Neural cell (in vitro differentiated cells): ENCODE measurements at regions not wholly inside any gene's neighbourhood (a gene's known extent, or its start where the extent isn't known, plus 50 kb on each side); places are given as distances from the start of the nearest gene placed in this dataset.

Experiments used
- CTCF ChIP-seq: fragments of 450-650 bp; IDR thresholded peaks from 2 replicates; pipeline ENCODE4 v1.5.1; 2014; ENCODE audit warnings: antibody characterized with exemption, mild to moderate bottlenecking, moderate library complexity; ENCODE audit not compliant: poor library complexity, severe bottlenecking
- EP300 ChIP-seq: fragments of 450-650 bp; conservative IDR thresholded peaks from 2 replicates; pipeline ENCODE4 v1.6.1; 2014; ENCODE audit warnings: antibody characterized with exemption, mild to moderate bottlenecking, moderate library complexity; ENCODE audit not compliant: poor library complexity, severe bottlenecking
- EZH2 ChIP-seq: fragments of 200-600, 300-800 bp; shearing (Covaris generic), sonication (generic); IDR thresholded peaks from 2 replicates; pipeline ENCODE4 v1.6.1; 2014; ENCODE audit warnings: antibody characterized with exemption, low read length, borderline replicate concordance, mild to moderate bottlenecking; ENCODE audit not compliant: insufficient read depth, poor library complexity, severe bottlenecking
- MXI1 ChIP-seq: fragments of 450-650 bp; conservative IDR thresholded peaks from 2 replicates; pipeline ENCODE4 v1.6.1; 2014; ENCODE audit warnings: antibody characterized with exemption, mild to moderate bottlenecking; ENCODE audit not compliant: poor library complexity, severe bottlenecking
- POLR2AphosphoS5 ChIP-seq: IDR thresholded peaks from 2 replicates; pipeline ENCODE4 v1.6.1; 2012
- REST ChIP-seq: IDR thresholded peaks from 2 replicates; pipeline ENCODE4 v1.6.1; 2012; ENCODE audit warnings: borderline replicate concordance
- SMC3 ChIP-seq: fragments of 450-650 bp; conservative IDR thresholded peaks from 2 replicates; pipeline ENCODE4 v1.6.1; 2014; ENCODE audit warnings: antibody characterized with exemption, mild to moderate bottlenecking, moderate library complexity; ENCODE audit not compliant: poor library complexity

GRCh38 chr4:181017038-181017437 lies 1226.2 kb upstream of the TENM3 start:
- TF ChIP-seq SMC3 (no peak), CTCF (no peak), POLR2AphosphoS5 (no peak), EP300 (no peak), REST (no peak), MXI1 (no peak), EZH2 (no peak)
